ENCODE measurements at regions not wholly inside any gene's neighbourhood (a gene's known extent, or its start where the extent isn't known, plus 50 kb on each side); places are given as distances from the start of the nearest gene placed in this dataset.
"Not testable (repeated sequence)": the region's sequence is repeated elsewhere in the genome, so short reads cannot be mapped to it uniquely, and the experiment has no call there.

- H3K36me3 Mint-ChIP-seq (ENCODE audit: low read depth); H3K27ac Mint-ChIP-seq: not testable (repeated sequence)
- peaks cover 47% of the 10 kb centered on the region for H3K27me3 Mint-ChIP-seq
These were observed 61.3 kb downstream of the AIPL1 start for GRCh38 chr17:6373599-6373998.

GRCh38 chr17:6366221-6366666, 68.7 kb downstream of the AIPL1 start:
- no peak for DNase-seq
- no peaks in the 10 kb centered on the region for H3K9me3 Mint-ChIP-seq
- H3K4me1 Mint-ChIP-seq (ENCODE audit: low read depth) = peaks cover 13% of the 10 kb centered on the region
- no peak overlapping the region for H3K4me3 Mint-ChIP-seq
- H3K27ac Mint-ChIP-seq = no peak overlapping the region
- no peaks in the 10 kb centered on the region for H3K36me3 Mint-ChIP-seq (ENCODE audit: low read depth)
- peaks cover 60% of the 10 kb centered on the region for H3K27me3 Mint-ChIP-seq

More at GRCh38 chr17:6373599-6373998, 61.3 kb downstream of the AIPL1 start:
- not testable (repeated sequence) for DNase-seq, H3K4me3 Mint-ChIP-seq, H3K9me3 Mint-ChIP-seq
- H3K4me1 Mint-ChIP-seq (ENCODE audit: low read depth) = peaks cover 19% of the 10 kb centered on the region

- H3K4me1 Mint-ChIP-seq (ENCODE audit: low read depth) = peaks cover 13% of the 10 kb centered on the region
- no peak for DNase-seq
- no peak overlapping the region for H3K4me3 Mint-ChIP-seq
- H3K27ac Mint-ChIP-seq = no peak overlapping the region
- H3K36me3 Mint-ChIP-seq (ENCODE audit: low read depth) = no peaks in the 10 kb centered on the region
- H3K9me3 Mint-ChIP-seq = no peaks in the 10 kb centered on the region
- peaks cover 61% of the 10 kb centered on the region for H3K27me3 Mint-ChIP-seq
These were observed 69.5 kb downstream of the AIPL1 start for GRCh38 chr17:6365200-6365943.

DNA sequence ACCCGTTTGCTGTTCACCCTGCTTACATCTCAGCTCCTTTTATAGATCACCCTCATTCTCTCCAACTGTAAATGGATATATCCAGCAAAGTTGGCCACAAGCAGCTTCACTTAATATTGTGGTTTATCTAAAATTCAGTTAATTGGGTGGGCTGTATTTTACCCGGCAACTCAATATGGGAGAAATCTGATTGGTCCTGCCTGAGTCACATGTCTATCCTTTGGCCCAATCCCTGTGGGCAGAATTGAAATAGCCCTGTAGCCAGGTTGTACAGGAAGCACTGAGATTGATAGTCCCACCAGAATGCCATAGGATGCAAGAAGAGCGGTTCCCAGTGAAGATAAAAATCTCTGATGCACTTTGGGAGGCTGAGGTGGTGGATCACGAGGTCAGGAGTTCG, 73.2 kb downstream of the AIPL1 start:
- Mint-ChIP-seq H3K27me3 (peaks cover 67% of the 10 kb centered on the region), H3K27ac (no peak overlapping the region), H3K9me3 (no peaks in the 10 kb centered on the region), H3K4me1 (ENCODE audit: low read depth) (peaks cover 13% of the 10 kb centered on the region), H3K4me3 (no peak overlapping the region), H3K36me3 (ENCODE audit: low read depth) (no peaks in the 10 kb centered on the region)
- no peak for DNase-seq

GRCh38 chr17:6358131-6358530, 76.8 kb downstream of the AIPL1 start:
- Mint-ChIP-seq H3K27me3 (peaks cover 62% of the 10 kb centered on the region), H3K4me1 (ENCODE audit: low read depth) (no peaks in the 10 kb centered on the region)

DNA sequence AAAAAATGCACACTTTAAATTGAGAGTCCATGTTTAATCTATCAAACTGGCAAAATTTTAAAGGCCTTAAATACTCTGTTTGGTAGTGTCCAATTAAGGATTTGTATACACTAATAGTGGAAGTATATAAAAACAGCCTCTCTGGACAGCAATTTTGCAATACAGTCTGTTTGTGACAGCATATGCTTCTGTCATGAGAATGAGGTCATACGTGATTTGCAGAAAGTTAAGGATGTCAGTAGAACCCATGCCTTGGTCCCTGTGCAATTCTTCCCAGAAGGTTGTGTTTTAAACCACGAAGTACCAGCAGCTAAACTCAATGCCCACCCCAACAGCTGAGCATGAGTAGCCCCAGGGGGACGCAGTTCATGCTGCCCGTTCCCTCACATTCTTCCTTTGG, 78.4 kb downstream of the AIPL1 start:
- Mint-ChIP-seq H3K4me1 (ENCODE audit: low read depth) (no peaks in the 10 kb centered on the region), H3K4me3 (no peak overlapping the region), H3K27ac (no peak overlapping the region), H3K9me3 (no peaks in the 10 kb centered on the region), H3K27me3 (peaks cover 68% of the 10 kb centered on the region), H3K36me3 (ENCODE audit: low read depth) (no peaks in the 10 kb centered on the region)
- DNase-seq = no peak

More at GRCh38 chr17:6358131-6358530, 76.8 kb downstream of the AIPL1 start:
- no peaks in the 10 kb centered on the region for H3K9me3 Mint-ChIP-seq
- H3K27ac Mint-ChIP-seq = no peak overlapping the region
- no peaks in the 10 kb centered on the region for H3K36me3 Mint-ChIP-seq (ENCODE audit: low read depth)
- no peak overlapping the region for H3K4me3 Mint-ChIP-seq
- DNase-seq = no peak

DNA sequence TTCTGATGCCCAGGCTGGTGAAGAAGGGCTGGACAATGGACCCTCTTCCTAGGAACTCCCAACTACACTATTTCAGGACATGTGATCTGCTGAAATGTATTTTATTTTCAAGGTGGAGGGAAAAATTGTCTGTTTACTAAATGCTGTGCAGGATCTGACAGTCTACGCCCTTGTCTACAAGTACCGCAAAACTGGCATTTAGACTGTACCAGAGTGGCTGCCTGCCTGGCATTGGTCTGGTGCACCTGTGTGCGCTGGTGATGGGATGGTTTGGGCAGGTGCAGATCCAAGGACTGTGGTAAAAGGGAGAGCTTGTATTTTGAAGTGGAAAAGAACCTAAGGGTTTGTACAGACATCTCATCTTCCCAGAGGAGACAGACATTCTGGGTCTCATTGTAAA, 79.7 kb downstream of the AIPL1 start:
- H3K27me3 Mint-ChIP-seq = peaks cover 68% of the 10 kb centered on the region
- H3K4me3 Mint-ChIP-seq = no peak overlapping the region
- no peaks in the 10 kb centered on the region for H3K9me3 Mint-ChIP-seq
- H3K4me1 Mint-ChIP-seq (ENCODE audit: low read depth) = no peaks in the 10 kb centered on the region
- H3K27ac Mint-ChIP-seq = no peak overlapping the region
- no peak for DNase-seq
- no peaks in the 10 kb centered on the region for H3K36me3 Mint-ChIP-seq (ENCODE audit: low read depth)

DNA sequence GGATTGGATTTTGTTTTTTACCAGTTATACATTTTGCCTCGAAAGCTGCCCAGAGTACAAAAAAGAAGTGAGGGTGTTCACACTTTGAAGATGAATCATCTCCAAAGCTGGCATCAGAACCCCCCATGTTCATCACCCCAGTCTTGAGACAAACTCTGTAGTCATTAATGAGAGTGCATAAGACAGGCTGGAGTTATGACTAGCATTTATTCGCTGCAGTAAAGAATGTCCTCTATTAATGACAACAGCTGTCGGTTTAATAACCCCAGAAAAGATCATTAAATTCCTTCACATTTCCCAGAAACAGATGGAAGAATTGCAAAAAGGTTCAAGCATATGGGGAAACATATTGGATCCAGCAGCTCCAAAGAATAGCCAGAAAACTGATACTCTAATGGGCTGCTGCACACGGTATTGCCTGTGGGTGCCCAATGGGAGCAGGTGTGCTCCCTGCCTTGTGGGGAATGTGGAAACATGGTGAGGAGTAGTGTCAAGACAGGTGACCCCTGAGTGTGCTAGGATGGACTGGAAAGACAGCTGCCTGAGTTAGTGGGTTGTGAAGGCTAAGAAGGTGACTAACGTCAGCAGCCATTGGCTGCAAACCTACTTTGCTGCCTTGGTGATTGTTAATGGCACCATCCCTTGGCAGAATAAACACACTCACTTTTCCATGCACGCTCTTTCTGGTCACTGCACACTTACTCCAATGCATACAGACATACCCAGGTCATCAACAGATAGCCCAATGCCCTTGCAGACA, 81.9 kb downstream of the AIPL1 start:
- DNase-seq = no peak
- no peak overlapping the region for H3K27ac Mint-ChIP-seq
- H3K9me3 Mint-ChIP-seq = no peaks in the 10 kb centered on the region
- no peak overlapping the region for H3K4me3 Mint-ChIP-seq
- peaks cover 61% of the 10 kb centered on the region for H3K27me3 Mint-ChIP-seq
- no peaks in the 10 kb centered on the region for H3K4me1 Mint-ChIP-seq (ENCODE audit: low read depth)
- H3K36me3 Mint-ChIP-seq (ENCODE audit: low read depth) = no peaks in the 10 kb centered on the region

- peaks cover 65% of the 10 kb centered on the region for H3K27me3 Mint-ChIP-seq
- H3K4me3 Mint-ChIP-seq = no peak overlapping the region
- H3K27ac Mint-ChIP-seq = no peak overlapping the region
These were observed 82.9 kb downstream of the AIPL1 start for GRCh38 chr17:6352016-6352415.

DNA sequence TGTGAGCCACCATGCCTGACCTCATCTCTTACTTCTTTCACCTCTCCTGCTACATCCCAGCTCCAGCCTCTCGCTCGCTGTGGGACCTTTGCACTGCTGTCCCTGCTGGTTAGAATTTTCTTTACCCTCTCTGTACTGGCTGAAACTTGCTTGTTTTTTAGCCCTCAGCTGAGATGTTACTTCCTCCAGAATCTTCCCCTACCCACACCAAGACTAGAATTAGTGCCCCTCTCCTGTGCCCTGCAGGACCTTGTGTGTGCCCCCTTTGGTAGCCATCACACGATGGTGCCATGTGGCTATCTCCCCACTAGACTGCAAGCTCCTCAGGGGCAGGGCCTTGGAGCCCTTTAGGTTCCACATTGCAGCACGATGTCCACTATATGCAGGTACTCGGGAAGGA, 84.1 kb downstream of the AIPL1 start:
- Mint-ChIP-seq H3K27ac (no peak overlapping the region), H3K4me1 (ENCODE audit: low read depth) (no peaks in the 10 kb centered on the region), H3K27me3 (peaks cover 58% of the 10 kb centered on the region), H3K4me3 (no peak overlapping the region), H3K36me3 (ENCODE audit: low read depth) (no peaks in the 10 kb centered on the region), H3K9me3 (no peaks in the 10 kb centered on the region)
- DNase-seq = no peak

More at GRCh38 chr17:6352016-6352415, 82.9 kb downstream of the AIPL1 start:
- H3K36me3 Mint-ChIP-seq (ENCODE audit: low read depth) = no peaks in the 10 kb centered on the region
- no peak for DNase-seq
- no peaks in the 10 kb centered on the region for H3K4me1 Mint-ChIP-seq (ENCODE audit: low read depth)
- no peaks in the 10 kb centered on the region for H3K9me3 Mint-ChIP-seq

- H3K9me3 Mint-ChIP-seq = no peaks in the 10 kb centered on the region
- H3K4me3 Mint-ChIP-seq = no peak overlapping the region
- no peak for DNase-seq
- H3K4me1 Mint-ChIP-seq (ENCODE audit: low read depth) = no peaks in the 10 kb centered on the region
- no peak overlapping the region for H3K27ac Mint-ChIP-seq
- peaks cover 48% of the 10 kb centered on the region for H3K27me3 Mint-ChIP-seq
- H3K36me3 Mint-ChIP-seq (ENCODE audit: low read depth) = no peaks in the 10 kb centered on the region
These were observed 86.0 kb downstream of the AIPL1 start for GRCh38 chr17:6348891-6349290.

DNA sequence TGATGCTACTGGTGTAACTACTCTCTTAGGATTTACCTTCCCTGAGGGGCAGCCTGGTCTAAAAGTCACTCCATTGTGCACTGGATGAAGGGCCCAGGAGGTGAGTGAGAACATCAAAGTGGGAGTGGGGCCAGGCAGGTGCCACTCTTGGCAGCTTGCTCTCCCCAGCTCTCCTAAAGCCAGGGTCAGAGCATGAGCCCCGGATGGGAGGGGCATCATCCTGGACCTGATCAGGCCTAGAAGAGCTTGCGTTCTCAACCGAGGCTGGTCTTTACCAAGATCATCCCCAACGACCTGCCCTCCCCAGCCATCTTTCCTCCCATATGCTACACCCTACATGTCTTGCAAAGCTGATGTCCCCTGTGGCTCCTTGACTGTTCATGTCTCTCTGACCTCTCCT, 87.1 kb downstream of the AIPL1 start:
- DNase-seq = no peak
- Mint-ChIP-seq H3K4me1 (ENCODE audit: low read depth) (no peaks in the 10 kb centered on the region), H3K27ac (no peak overlapping the region), H3K27me3 (peaks cover 40% of the 10 kb centered on the region), H3K4me3 (no peak overlapping the region), H3K9me3 (no peaks in the 10 kb centered on the region), H3K36me3 (ENCODE audit: low read depth) (no peaks in the 10 kb centered on the region)

DNA sequence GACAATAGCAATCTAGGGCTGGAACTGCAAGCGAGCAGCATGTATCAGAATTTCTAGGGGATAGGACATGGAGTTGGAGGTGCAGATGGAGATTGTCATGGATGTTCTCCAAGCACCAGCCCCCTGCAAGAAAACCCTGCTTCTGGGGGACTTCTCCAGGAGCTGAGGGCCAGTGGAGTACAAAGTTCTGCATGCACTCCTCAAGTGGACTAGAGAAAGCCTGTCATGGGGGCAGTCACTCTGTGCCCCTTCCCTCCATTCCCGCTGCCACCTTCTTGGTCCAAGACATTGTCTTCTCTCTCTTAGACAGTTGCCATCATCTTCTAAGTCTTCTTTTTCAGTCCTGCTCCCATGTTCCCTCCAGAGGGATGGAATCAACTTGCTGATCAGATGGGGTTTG, 87.9 kb downstream of the AIPL1 start:
- Mint-ChIP-seq H3K9me3 (no peaks in the 10 kb centered on the region), H3K27me3 (peaks cover 38% of the 10 kb centered on the region), H3K36me3 (ENCODE audit: low read depth) (no peaks in the 10 kb centered on the region), H3K4me1 (ENCODE audit: low read depth) (no peaks in the 10 kb centered on the region), H3K4me3 (no peak overlapping the region), H3K27ac (no peak overlapping the region)
- DNase-seq = no peak

- no peaks in the 10 kb centered on the region for H3K4me1 Mint-ChIP-seq (ENCODE audit: low read depth)
- peaks cover 34% of the 10 kb centered on the region for H3K27me3 Mint-ChIP-seq
- no peaks in the 10 kb centered on the region for H3K36me3 Mint-ChIP-seq (ENCODE audit: low read depth)
- H3K27ac Mint-ChIP-seq = no peak overlapping the region
- no peak overlapping the region for H3K4me3 Mint-ChIP-seq
- DNase-seq = no peak
- no peaks in the 10 kb centered on the region for H3K9me3 Mint-ChIP-seq
These were observed 88.7 kb downstream of the AIPL1 start for GRCh38 chr17:6346156-6346786.

DNA sequence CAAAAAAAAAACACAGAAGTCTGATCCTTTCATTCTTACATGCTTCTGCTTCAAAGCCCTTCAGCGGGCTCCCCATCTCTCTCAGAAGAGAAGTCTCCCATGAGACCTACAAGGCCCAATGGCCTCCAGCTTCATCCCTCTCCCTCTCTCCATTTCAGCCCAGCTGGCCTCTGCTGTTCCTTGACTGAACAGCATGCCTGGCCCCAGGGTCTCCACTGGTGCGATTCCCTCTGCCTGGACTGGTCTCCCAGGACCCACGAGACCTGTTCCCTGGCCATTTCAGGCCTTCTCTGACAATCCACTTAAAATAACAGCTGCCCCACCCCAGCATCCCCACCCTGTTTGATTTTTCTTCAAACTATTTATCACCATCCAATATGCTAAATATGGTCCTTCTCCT, 91.2 kb downstream of the AIPL1 start:
- no peaks in the 10 kb centered on the region for H3K4me1 Mint-ChIP-seq (ENCODE audit: low read depth)
- H3K4me3 Mint-ChIP-seq = no peak overlapping the region
- no peaks in the 10 kb centered on the region for H3K36me3 Mint-ChIP-seq (ENCODE audit: low read depth)
- no peak overlapping the region for H3K27ac Mint-ChIP-seq
- H3K9me3 Mint-ChIP-seq = no peaks in the 10 kb centered on the region
- no peak for DNase-seq
- peaks cover 25% of the 10 kb centered on the region for H3K27me3 Mint-ChIP-seq
